ENCODE measurements at regions not wholly inside any gene's neighbourhood (a gene's known extent, or its start where the extent isn't known, plus 50 kb on each side); places are given as distances from the start of the nearest gene placed in this dataset.

DNA sequence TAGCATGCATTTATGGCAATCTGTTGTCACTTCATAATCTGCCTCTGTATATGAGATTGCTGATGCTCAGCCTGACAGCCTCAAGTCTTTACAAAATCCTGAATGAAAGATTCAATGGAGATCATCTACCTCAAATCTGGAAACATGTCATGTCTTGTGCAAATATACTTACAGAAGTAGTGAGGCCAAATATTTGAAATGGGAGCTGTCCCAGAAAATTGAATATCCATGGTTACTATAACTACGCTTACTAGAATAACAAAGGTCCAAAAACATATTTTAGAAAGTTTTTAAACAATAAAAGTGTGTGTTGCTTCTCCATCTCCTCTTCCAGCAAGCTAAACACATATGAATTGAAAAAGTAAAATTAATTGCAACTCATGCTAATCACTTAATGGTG is 133.2 kb upstream of the DPH6 start:
- no peak overlapping the region for H3K4me3 ChIP-seq (ENCODE audit: low read depth, low read length)
- no peak for DNase-seq (ENCODE audit: low read depth)
- TF ChIP-seq, protein P1, sequence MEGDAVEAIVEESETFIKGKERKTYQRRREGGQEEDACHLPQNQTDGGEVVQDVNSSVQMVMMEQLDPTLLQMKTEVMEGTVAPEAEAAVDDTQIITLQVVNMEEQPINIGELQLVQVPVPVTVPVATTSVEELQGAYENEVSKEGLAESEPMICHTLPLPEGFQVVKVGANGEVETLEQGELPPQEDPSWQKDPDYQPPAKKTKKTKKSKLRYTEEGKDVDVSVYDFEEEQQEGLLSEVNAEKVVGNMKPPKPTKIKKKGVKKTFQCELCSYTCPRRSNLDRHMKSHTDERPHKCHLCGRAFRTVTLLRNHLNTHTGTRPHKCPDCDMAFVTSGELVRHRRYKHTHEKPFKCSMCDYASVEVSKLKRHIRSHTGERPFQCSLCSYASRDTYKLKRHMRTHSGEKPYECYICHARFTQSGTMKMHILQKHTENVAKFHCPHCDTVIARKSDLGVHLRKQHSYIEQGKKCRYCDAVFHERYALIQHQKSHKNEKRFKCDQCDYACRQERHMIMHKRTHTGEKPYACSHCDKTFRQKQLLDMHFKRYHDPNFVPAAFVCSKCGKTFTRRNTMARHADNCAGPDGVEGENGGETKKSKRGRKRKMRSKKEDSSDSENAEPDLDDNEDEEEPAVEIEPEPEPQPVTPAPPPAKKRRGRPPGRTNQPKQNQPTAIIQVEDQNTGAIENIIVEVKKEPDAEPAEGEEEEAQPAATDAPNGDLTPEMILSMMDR (IDR thresholded peaks at IDR 0.05; ENCODE audit: insufficient read depth, low read depth, low read length) = no peak

DNA sequence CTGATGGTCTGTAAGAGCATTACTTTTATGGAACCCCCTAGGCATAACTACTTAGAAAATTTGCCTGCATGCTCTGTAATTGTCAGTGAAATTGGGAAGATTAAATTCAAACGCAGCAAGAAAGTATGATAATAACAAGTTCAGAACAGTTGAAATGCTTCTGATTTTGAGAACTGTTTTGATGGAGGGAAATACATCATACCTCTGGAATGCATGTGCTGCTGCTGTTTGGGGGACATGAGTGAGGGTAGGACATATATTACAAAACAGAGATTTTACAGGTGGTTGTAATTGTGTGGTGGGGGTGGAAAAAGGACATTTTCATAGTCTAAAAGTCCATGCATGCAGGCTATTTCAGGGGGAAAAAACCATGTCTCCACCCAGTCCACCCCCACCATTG is 135.0 kb upstream of the DPH6 start:
- DNase-seq (ENCODE audit: low read depth) = no peak
- TF ChIP-seq, protein P1 (IDR thresholded peaks at IDR 0.05; ENCODE audit: insufficient read depth, low read depth, low read length) = no peak
- H3K4me3 ChIP-seq (ENCODE audit: low read depth, low read length) = no peak overlapping the region

DNA sequence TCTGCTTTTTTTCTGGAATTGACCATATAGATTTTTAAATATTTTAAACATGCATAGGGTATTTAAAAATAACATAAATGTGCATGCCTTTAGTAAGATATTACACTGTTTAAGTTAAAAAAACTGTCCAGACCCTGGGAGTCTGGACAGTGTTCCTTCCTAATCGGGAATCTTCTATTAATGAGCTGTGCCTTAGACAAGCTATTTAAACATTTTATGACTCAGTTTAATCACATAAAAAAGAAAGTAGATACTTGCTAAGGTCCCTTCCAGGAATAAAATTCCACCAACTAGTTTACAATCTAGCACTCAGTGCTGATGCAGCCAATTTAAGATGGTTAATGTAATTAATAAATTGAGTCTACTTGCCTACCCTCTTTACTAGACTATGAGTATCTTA is 140.4 kb upstream of the DPH6 start:
- TF ChIP-seq, protein P1 (IDR thresholded peaks at IDR 0.05; ENCODE audit: insufficient read depth, low read depth, low read length) = no peak
- no peak overlapping the region for H3K4me3 ChIP-seq (ENCODE audit: low read depth, low read length)
- peak; percentile 31 for DNase-seq (ENCODE audit: low read depth)

DNA sequence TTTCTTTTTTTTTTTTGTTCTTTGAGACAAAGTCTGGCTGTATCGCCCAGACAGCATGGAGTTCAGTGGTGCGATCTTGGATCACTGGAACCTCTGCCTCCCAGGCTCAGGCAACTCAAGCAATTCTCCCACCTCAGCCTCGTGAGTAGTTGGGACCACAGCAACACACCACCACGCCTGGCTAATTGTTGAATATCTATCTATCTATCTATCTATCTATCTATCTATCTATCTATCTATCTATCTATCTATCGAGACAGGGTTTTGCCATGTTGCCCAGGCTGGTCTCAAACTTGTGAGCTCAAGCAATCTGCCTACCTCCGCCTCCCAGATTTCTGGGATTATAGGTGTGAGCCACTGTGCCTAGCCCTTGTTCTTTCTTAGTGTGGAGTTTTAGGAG is 143.3 kb upstream of the DPH6 start:
- TF ChIP-seq, protein P1 (IDR thresholded peaks at IDR 0.05; ENCODE audit: insufficient read depth, low read depth, low read length) = no peak
- DNase-seq (ENCODE audit: low read depth) = no peak
- H3K4me3 ChIP-seq (ENCODE audit: low read depth, low read length) = no peak overlapping the region

DNA sequence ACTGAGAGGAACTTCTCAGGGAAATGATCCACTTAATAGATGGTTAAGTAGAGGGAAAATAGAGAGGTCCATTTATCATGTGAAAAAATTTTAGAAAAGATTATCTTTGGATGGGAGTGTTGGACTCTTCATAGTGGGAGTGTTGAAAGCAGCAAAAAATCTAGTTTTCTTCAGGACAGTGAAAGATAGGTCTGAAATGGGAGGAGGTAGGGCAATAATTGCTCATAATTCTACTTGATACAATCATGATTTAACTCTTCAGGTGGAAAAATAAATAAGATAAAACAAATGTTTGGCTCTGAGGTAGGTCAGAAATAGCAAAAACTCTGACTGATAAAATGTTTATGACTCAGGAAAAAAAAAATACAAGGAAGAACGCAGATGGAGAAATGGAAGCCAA is 144.1 kb upstream of the DPH6 start:
- no peak for DNase-seq (ENCODE audit: low read depth)
- TF ChIP-seq, protein P1 (IDR thresholded peaks at IDR 0.05; ENCODE audit: insufficient read depth, low read depth, low read length) = no peak
- H3K4me3 ChIP-seq (ENCODE audit: low read depth, low read length) = no peak overlapping the region

DNA sequence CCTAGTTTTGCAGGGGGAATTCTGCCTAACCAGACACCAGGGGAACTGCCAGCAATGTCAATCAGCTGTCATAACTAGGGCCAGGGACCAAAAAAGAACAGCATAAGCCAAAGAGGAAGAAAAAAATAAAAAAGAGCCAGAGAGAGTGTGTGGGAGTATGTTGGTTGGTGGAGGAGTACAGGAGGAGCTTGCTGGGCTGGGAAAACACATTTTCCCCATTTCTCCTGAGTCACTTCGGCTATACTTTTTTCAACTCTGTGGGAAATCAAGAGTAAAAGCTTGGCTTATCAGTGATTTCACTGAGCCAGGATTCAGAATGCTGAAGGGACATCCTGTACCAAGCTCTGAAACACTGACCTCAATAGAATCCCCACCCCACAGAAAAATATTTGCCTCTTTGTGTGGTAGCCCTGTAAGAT is 144.7 kb upstream of the DPH6 start:
- H3K4me3 ChIP-seq (ENCODE audit: low read depth, low read length) = no peak overlapping the region
- TF ChIP-seq, protein P1 (IDR thresholded peaks at IDR 0.05; ENCODE audit: insufficient read depth, low read depth, low read length) = no peak
- peak; percentile 91 for DNase-seq (ENCODE audit: low read depth)

DNA sequence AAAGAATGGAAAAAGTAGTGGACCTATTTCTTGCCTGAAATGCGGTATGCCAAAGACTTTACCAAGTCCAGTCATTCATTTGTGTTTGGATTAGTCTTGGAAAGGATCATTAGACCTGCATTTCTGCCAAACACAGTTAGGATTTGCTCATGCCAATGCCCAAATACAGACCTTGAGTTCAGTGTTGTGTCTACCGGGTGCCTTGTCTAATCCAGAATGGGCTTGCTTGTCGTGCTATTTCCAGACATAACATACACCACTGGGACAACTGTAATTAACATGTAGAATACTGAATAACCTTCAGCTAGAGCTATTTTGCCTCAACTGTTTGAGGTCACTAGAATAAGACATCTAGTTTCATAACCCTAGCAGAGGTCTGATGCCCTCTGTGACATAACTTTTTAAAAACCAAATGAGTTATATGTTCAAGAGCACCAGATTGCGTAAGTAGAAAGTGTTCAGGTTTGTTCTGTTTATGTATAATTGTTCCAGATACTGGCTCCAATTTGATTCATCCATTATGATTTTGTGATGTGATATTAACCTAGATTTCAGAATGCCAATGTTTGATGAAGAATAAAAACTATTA is 145.3 kb upstream of the DPH6 start:
- DNase-seq (ENCODE audit: low read depth) = peak; percentile 25

More for the DNA sequence above, 145.3 kb upstream of the DPH6 start:
- H3K4me3 ChIP-seq (ENCODE audit: low read depth, low read length) = no peak overlapping the region
- TF ChIP-seq, protein P1 (IDR thresholded peaks at IDR 0.05; ENCODE audit: insufficient read depth, low read depth, low read length) = no peak

Data from fibroblast of villous mesenchyme (primary cell).